T-helper 17 cell (primary cell): ENCODE measurements at regions not wholly inside any gene's neighbourhood (a gene's known extent, or its start where the extent isn't known, plus 50 kb on each side); places are given as distances from the start of the nearest gene placed in this dataset.

ENCODE experiments used
- ATAC-seq: fragments of 150-1000 bp; cut with Tn5 transposase; 2 replicates; pipeline ENCODE4 v1.10.0; 2021; ENCODE audit warnings: mild to moderate bottlenecking, moderate library complexity
- DNase-seq, 3 donors: peaks; one replicate each; pipeline versions ENCODE4 v3.0.0 to v3.0.0-alpha.2; 2020 to 2021
- H3K9me3 ChIP-seq: one replicate; pipeline ENCODE4 v1.7.0; 2013; ENCODE audit warnings: low read length, mild to moderate bottlenecking; ENCODE audit not compliant: control insufficient read depth, poor library complexity, severe bottlenecking
- H3K27ac Mint-ChIP-seq: one replicate; pipeline ENCODE4 v1.8.0; 2022; ENCODE audit warnings: mild to moderate bottlenecking, moderate library complexity, mixed read lengths
- H3K27me3 Mint-ChIP-seq: one replicate; pipeline ENCODE4 v1.8.0; 2022; ENCODE audit warnings: mixed read lengths
- H3K36me3 Mint-ChIP-seq: one replicate; pipeline ENCODE4 v1.8.0; 2022; ENCODE audit warnings: low read depth, mixed read lengths
- H3K4me1 Mint-ChIP-seq: one replicate; pipeline ENCODE4 v1.8.0; 2022; ENCODE audit warnings: mild to moderate bottlenecking, mixed read lengths
- H3K4me3 Mint-ChIP-seq: one replicate; pipeline ENCODE4 v1.8.0; 2022; ENCODE audit warnings: mild to moderate bottlenecking, moderate library complexity, mixed read lengths

GRCh38 chr2:220845766-220846273 lies 726.3 kb downstream of the EPHA4 start:
- no peak overlapping the region for H3K4me3 Mint-ChIP-seq
- no peak overlapping the region for H3K27ac Mint-ChIP-seq

DNA sequence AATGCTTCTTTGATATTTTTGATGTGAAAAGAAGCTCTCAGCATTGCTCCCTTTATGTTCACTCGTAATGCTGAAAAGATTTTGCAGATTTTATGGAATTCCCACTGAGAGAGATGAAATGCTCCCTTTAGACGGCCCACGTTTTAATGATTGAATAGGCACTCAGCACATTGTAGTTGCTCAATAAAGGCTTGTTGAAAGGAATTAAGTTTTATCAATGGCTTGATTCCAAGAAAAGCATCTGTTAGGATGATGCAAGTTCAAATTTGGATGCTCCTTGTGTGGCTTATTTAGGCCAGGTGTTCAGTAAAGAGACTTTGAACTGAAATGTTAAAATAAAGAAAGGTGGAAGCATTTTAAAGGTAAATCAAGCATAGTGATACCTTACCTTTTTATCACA lies 725.1 kb downstream of the EPHA4 start:
- DNase-seq: no peak
- no peak overlapping the region for H3K4me3 Mint-ChIP-seq
- no peak overlapping the region for H3K27ac Mint-ChIP-seq
- H3K36me3 Mint-ChIP-seq: no peaks in the 10 kb centered on the region
- no peaks in the 10 kb centered on the region for H3K4me1 Mint-ChIP-seq
- ATAC-seq: no peak
- peaks cover 13% of the 10 kb centered on the region for H3K27me3 Mint-ChIP-seq
- H3K9me3 ChIP-seq: no peaks in the 10 kb centered on the region

More at GRCh38 chr2:220845766-220846273, 726.3 kb downstream of the EPHA4 start:
- H3K36me3 Mint-ChIP-seq: no peaks in the 10 kb centered on the region
- DNase-seq (no peak), ATAC-seq (no peak)
- H3K27me3 Mint-ChIP-seq: peaks cover 13% of the 10 kb centered on the region
- no peaks in the 10 kb centered on the region for H3K9me3 ChIP-seq
- H3K4me1 Mint-ChIP-seq: no peaks in the 10 kb centered on the region

- no peak for DNase-seq
- Mint-ChIP-seq H3K36me3 (no peaks in the 10 kb centered on the region), H3K27ac (no peak overlapping the region), H3K4me3 (no peak overlapping the region), H3K4me1 (no peaks in the 10 kb centered on the region), H3K27me3 (peaks cover 13% of the 10 kb centered on the region)
- no peak for ATAC-seq
- H3K9me3 ChIP-seq: no peaks in the 10 kb centered on the region
Observed at GRCh38 chr2:220847589-220847988, 724.5 kb downstream of the EPHA4 start.

DNA sequence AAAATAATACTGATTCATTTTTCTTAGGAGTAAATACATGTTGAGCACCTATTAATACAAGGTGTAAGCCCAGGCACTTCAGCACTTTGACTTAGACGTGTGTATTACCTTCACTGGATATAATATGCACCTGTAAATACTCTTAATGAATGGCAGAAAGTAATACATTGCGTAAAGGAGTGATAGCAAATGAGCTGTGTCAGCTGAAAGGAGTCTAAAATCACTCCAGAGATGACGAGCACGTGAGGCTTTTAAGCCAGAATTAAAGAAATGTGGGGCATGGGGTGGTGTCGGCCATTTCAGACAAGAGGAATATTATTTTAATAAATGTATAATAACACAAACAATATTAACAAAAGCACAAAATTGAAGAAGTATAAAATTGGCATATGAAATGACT lies 722.7 kb downstream of the EPHA4 start:
- DNase-seq (no peak), ATAC-seq (no peak)
- Mint-ChIP-seq H3K4me1 (no peaks in the 10 kb centered on the region), H3K4me3 (no peak overlapping the region), H3K27me3 (peaks cover 8% of the 10 kb centered on the region), H3K27ac (no peak overlapping the region), H3K36me3 (no peaks in the 10 kb centered on the region)
- no peaks in the 10 kb centered on the region for H3K9me3 ChIP-seq

- Mint-ChIP-seq H3K27ac (no peak overlapping the region), H3K4me1 (no peaks in the 10 kb centered on the region), H3K36me3 (no peaks in the 10 kb centered on the region), H3K27me3 (peaks cover 8% of the 10 kb centered on the region), H3K4me3 (no peak overlapping the region)
- ATAC-seq: no peak
- no peak for DNase-seq
- no peaks in the 10 kb centered on the region for H3K9me3 ChIP-seq
Observed at GRCh38 chr2:220850116-220850515, 722.0 kb downstream of the EPHA4 start.

DNA sequence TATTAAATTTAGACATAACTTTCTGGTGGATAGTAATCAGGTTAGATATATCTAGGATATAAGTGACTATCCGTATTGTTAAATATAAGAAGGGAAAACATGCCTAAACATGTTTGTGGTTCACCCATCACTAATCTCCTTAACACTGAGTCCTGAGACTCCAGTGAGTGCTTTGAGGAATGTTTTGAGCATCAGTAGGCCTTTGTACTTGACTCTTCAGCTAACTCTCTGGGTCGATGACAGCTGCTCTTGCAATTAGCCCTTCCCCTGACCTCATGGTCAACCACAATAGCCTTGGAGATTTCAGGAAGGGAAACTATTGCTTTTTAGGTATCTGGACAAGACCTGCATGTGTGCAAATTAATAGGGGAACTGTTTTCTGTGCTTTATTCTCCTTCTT lies 716.8 kb downstream of the EPHA4 start:
- no peaks in the 10 kb centered on the region for H3K9me3 ChIP-seq
- H3K36me3 Mint-ChIP-seq: peaks cover 2% of the 10 kb centered on the region
- no peak overlapping the region for H3K4me3 Mint-ChIP-seq
- no peak for ATAC-seq
- no peak overlapping the region for H3K27ac Mint-ChIP-seq
- DNase-seq: no peak
- no peaks in the 10 kb centered on the region for H3K27me3 Mint-ChIP-seq
- no peaks in the 10 kb centered on the region for H3K4me1 Mint-ChIP-seq

GRCh38 chr2:220856486-220856885 lies 715.6 kb downstream of the EPHA4 start:
- H3K4me1 Mint-ChIP-seq: no peaks in the 10 kb centered on the region
- no peaks in the 10 kb centered on the region for H3K9me3 ChIP-seq
- peaks cover under 1% of the 10 kb centered on the region for H3K27me3 Mint-ChIP-seq
- no peak for DNase-seq
- no peak overlapping the region for H3K4me3 Mint-ChIP-seq
- ATAC-seq: no peak
- peaks cover 2% of the 10 kb centered on the region for H3K36me3 Mint-ChIP-seq
- H3K27ac Mint-ChIP-seq: no peak overlapping the region

DNA sequence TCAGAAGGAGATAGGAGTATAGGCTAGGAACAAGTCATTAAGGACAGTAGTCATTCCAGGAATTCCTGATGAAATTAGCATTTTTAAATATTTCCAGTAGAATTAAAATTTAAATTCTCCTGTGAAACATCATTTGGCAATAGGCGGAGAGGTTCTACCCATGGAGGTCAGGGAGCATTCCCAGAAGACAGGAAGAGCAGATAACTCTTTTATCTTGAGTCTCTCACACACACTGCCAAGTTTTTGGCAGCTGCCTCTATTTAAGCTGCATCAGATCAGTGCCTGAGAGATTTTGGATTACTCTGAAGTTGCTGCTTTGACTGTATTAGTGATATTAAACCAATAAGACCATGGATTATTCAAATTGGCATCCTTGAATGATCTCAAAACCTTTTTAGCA lies 714.7 kb downstream of the EPHA4 start:
- no peaks in the 10 kb centered on the region for H3K4me1 Mint-ChIP-seq
- no peaks in the 10 kb centered on the region for H3K9me3 ChIP-seq
- H3K27me3 Mint-ChIP-seq: peaks cover 5% of the 10 kb centered on the region
- H3K36me3 Mint-ChIP-seq: peaks cover 2% of the 10 kb centered on the region
- ATAC-seq (no peak), DNase-seq (no peak)
- no peak overlapping the region for H3K27ac Mint-ChIP-seq
- no peak overlapping the region for H3K4me3 Mint-ChIP-seq

DNA sequence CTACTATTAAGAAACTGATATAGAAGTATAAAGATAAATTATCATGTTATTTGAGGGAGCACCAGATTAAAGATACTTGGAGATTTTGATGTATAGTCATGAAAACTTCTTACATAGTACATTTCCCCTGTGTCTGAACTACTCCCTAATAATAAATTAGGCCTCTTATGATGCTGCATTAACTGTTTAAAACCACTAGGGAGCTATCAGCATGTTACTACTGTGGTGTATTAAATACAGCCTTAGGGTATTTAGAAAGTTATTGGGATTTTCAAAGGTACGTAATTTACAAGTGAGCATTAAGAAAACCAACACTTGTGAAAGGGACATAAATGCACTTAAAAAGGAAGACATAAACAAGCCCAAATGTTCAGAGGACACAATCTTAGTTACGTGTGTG lies 714.0 kb downstream of the EPHA4 start:
- H3K9me3 ChIP-seq: no peaks in the 10 kb centered on the region
- ATAC-seq (no peak), DNase-seq (no peak)
- H3K27ac Mint-ChIP-seq: no peak overlapping the region
- no peaks in the 10 kb centered on the region for H3K4me1 Mint-ChIP-seq
- peaks cover 2% of the 10 kb centered on the region for H3K36me3 Mint-ChIP-seq
- H3K4me3 Mint-ChIP-seq: no peak overlapping the region
- peaks cover 5% of the 10 kb centered on the region for H3K27me3 Mint-ChIP-seq

DNA sequence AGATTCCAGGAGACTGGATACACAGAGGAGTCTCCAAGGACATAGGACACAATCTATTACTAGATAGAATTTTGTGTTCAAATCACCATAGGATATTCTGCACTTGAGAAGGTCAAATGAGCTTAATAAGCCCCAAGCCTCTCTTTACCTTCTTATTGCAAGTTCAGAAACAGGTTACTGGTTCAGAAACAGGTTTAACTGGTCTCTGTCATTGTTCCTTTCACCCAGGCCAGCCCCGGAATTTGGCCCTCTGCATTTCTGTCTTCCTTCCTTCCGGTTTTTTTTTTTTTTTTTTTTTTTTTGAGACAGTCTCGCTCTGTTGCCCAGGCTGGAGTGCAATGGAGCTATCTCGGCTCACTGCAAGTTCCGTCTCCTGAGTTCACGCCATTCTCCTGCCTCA lies 700.2 kb downstream of the EPHA4 start:
- Mint-ChIP-seq H3K27ac (no peak overlapping the region), H3K36me3 (no peaks in the 10 kb centered on the region), H3K27me3 (no peaks in the 10 kb centered on the region)

DNA sequence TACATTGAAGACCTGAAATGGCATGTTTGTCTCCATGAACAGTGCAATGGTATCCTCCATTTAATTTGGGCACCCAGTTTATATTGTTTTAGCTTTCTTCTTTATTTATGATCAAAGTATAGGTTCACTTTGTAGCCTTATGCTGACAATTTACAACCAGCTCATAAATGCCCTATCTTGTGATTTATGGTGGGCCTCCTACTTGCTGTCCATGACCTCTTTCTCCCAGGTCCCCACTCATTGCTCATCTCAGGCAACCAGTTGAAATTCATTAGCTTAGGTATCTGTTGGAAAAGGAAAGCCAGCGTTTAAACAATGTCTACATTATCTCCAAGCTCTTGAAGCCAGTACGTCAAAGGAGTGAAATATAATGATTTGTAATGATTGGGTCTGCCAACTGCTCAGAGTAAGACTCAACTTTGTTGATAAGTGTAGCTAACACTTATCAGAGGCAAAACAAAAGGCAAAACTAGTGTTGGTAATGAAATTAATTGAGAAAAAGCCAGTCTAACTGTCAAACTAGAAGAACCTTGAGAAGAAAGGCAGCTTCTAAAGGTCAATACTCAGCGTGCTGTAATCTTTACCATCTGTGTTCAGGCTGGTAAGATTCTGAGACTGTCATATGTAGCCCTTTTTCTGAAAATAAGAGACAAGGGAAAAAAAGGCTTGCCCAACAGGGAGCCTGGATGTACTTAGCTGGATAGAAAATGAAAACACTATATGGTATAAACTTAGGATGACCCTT lies 695.9 kb downstream of the EPHA4 start:
- DNase-seq (no peak), ATAC-seq (no peak)
- Mint-ChIP-seq H3K27ac (no peak overlapping the region), H3K4me1 (no peaks in the 10 kb centered on the region), H3K27me3 (no peaks in the 10 kb centered on the region), H3K4me3 (no peak overlapping the region), H3K36me3 (no peaks in the 10 kb centered on the region)
- no peaks in the 10 kb centered on the region for H3K9me3 ChIP-seq

More for the DNA sequence above, 700.2 kb downstream of the EPHA4 start:
- no peak for DNase-seq
- Mint-ChIP-seq H3K4me3 (no peak overlapping the region), H3K4me1 (no peaks in the 10 kb centered on the region)
- no peaks in the 10 kb centered on the region for H3K9me3 ChIP-seq
- no peak for ATAC-seq

DNA sequence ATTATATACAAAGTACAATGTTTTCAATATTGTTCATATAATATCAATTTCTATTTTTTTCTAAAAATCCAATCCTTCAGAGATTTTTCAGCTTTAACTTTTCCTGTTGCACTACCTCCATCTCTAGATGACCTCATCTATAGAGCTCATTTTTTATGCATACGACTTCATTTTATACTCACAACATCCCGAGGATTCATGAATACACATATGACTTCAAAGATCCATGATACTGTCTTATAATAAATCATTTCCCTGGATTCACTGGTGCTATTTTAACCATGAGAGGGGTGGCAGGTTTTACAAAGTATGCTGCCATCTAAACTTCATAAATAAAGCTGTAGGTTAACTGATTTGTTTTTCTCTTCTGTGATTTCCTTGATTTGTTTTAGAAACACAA lies 694.6 kb downstream of the EPHA4 start:
- Mint-ChIP-seq H3K4me1 (no peaks in the 10 kb centered on the region), H3K27ac (no peak overlapping the region), H3K27me3 (no peaks in the 10 kb centered on the region), H3K4me3 (no peak overlapping the region), H3K36me3 (no peaks in the 10 kb centered on the region)
- no peaks in the 10 kb centered on the region for H3K9me3 ChIP-seq
- DNase-seq (no peak), ATAC-seq (no peak)

- Mint-ChIP-seq H3K36me3 (no peaks in the 10 kb centered on the region), H3K27ac (no peak overlapping the region), H3K4me1 (no peaks in the 10 kb centered on the region), H3K27me3 (no peaks in the 10 kb centered on the region), H3K4me3 (no peak overlapping the region)
- ATAC-seq: no peak
- DNase-seq: no peak
- no peaks in the 10 kb centered on the region for H3K9me3 ChIP-seq
Observed at GRCh38 chr2:220877897-220878296, 694.2 kb downstream of the EPHA4 start.
